Parathyroid adenoma (tissue), 2 donors: ENCODE measurements at regions not wholly inside any gene's neighbourhood (a gene's known extent, or its start where the extent isn't known, plus 50 kb on each side); places are given as distances from the start of the nearest gene placed in this dataset.

Source experiments
- H2AFZ ChIP-seq: fragments of 300-600 bp; sonication (generic); one replicate; pipeline ENCODE4 v1.7.0; 2017; ENCODE audit warnings: antibody characterized with exemption, mild to moderate bottlenecking
- H3K27ac ChIP-seq: fragments of 300-600 bp; sonication (generic); one replicate; pipeline ENCODE4 v1.7.0; 2017
- H3K27me3 ChIP-seq: fragments of 300-600 bp; sonication (generic); one replicate; pipeline ENCODE4 v1.7.0; 2017; ENCODE audit warnings: low read length; ENCODE audit not compliant: control insufficient read depth, insufficient read depth
- H3K36me3 ChIP-seq: fragments of 300-600 bp; sonication (generic); one replicate; pipeline ENCODE4 v1.7.0; 2017; ENCODE audit warnings: low read length; ENCODE audit not compliant: control insufficient read depth, insufficient read depth
- H3K4me1 ChIP-seq: fragments of 300-600 bp; sonication (generic); one replicate; pipeline ENCODE4 v1.7.0; 2017; ENCODE audit warnings: control low read depth
- H3K4me2 ChIP-seq: fragments of 300-600 bp; sonication (generic); one replicate; pipeline ENCODE4 v1.7.0; 2017; ENCODE audit warnings: low read length
- H3K4me3 ChIP-seq: fragments of 300-600 bp; sonication (generic); one replicate; pipeline ENCODE4 v1.7.0; 2017; ENCODE audit warnings: low read depth, low read length
- H3K79me2 ChIP-seq: fragments of 300-600 bp; sonication (generic); one replicate; pipeline ENCODE4 v1.7.0; 2017; ENCODE audit warnings: control low read depth
- H3K9ac ChIP-seq: fragments of 300-600 bp; sonication (generic); one replicate; pipeline ENCODE4 v1.7.0; 2017; ENCODE audit warnings: mild to moderate bottlenecking
- H3K9me3 ChIP-seq: fragments of 300-600 bp; sonication (generic); one replicate; pipeline ENCODE4 v1.7.0; 2017; ENCODE audit warnings: low read length; ENCODE audit not compliant: control insufficient read depth
- TF ChIP-seq, protein P1 (sequence below): fragments of 300-600 bp; sonication (generic); IDR thresholded peaks from one replicate; pipeline ENCODE4 v1.7.0; 2017; ENCODE audit warnings: antibody characterized with exemption, mild to moderate bottlenecking
- donor health status: primary hyperparathyroidism.

DNA sequence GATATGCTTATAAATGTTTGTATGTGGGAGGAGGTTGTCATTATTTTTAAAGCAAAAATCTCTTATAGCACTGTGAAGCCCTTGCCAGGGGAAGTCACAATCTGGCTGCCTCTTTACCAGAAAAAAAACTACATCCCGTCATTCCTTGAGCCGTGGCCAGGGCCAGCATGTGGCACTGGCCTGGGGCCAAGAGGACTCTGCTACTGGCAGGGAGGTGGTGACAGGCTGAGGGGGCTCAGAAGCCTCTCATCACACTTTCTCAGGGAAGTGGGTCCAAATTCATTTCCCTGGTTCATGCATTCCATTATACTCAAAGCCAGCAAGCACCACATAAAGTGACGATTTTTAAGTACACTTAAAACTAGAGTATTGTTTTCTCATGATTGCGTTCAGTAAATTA, 457.3 kb downstream of the ZNF608 start:
- no peak overlapping the region for H2AFZ ChIP-seq
- no peak overlapping the region for H3K27ac ChIP-seq
- no peaks in the 10 kb centered on the region for H3K9me3 ChIP-seq
- H3K79me2 ChIP-seq = no peaks in the 10 kb centered on the region
- no peaks in the 10 kb centered on the region for H3K4me1 ChIP-seq
- H3K36me3 ChIP-seq = no peaks in the 10 kb centered on the region
- H3K27me3 ChIP-seq = no peaks in the 10 kb centered on the region
- H3K4me2 ChIP-seq = no peak overlapping the region
- TF ChIP-seq, protein P1, sequence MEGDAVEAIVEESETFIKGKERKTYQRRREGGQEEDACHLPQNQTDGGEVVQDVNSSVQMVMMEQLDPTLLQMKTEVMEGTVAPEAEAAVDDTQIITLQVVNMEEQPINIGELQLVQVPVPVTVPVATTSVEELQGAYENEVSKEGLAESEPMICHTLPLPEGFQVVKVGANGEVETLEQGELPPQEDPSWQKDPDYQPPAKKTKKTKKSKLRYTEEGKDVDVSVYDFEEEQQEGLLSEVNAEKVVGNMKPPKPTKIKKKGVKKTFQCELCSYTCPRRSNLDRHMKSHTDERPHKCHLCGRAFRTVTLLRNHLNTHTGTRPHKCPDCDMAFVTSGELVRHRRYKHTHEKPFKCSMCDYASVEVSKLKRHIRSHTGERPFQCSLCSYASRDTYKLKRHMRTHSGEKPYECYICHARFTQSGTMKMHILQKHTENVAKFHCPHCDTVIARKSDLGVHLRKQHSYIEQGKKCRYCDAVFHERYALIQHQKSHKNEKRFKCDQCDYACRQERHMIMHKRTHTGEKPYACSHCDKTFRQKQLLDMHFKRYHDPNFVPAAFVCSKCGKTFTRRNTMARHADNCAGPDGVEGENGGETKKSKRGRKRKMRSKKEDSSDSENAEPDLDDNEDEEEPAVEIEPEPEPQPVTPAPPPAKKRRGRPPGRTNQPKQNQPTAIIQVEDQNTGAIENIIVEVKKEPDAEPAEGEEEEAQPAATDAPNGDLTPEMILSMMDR = no peak
- H3K9ac ChIP-seq = no peak overlapping the region
- no peak overlapping the region for H3K4me3 ChIP-seq

- Histone ChIP-seq H3K79me2 (no peaks in the 10 kb centered on the region), H3K36me3 (no peaks in the 10 kb centered on the region), H3K9me3 (no peaks in the 10 kb centered on the region)
Measured at GRCh38 chr5:124287813-124288212, 458.6 kb downstream of the ZNF608 start.

DNA sequence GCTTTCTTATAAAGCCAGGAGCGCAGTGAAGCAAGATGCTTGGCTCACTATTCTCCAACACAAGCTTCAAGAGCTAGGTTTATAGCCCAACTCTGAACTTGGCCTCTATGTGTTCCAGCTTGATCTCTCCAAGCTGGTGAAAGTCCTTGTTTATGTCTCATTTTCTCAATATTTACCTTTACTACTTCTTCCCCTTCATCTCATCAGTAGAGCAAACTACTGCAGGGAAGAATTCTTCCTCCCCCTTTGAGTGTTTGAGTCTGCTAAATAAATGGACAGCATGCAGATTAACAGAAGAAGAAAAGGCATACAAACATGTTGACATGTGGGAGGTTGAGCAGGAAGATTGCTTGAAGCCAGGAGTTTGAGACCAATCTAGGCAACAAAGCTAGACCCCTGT, 460.7 kb downstream of the ZNF608 start:
- Histone ChIP-seq H3K36me3 (no peaks in the 10 kb centered on the region), H3K27ac (no peak overlapping the region), H3K4me1 (no peaks in the 10 kb centered on the region), H3K4me3 (no peak overlapping the region), H3K27me3 (no peaks in the 10 kb centered on the region), H2AFZ (no peak overlapping the region), H3K79me2 (no peaks in the 10 kb centered on the region), H3K4me2 (no peak overlapping the region), H3K9ac (no peak overlapping the region), H3K9me3 (no peaks in the 10 kb centered on the region)
- TF ChIP-seq, protein P1 = no peak

More at GRCh38 chr5:124287813-124288212, 458.6 kb downstream of the ZNF608 start:
- H3K4me2 ChIP-seq = no peak overlapping the region
- TF ChIP-seq, protein P1 = no peak
- H2AFZ ChIP-seq = no peak overlapping the region
- H3K4me1 ChIP-seq = no peaks in the 10 kb centered on the region
- no peak overlapping the region for H3K4me3 ChIP-seq
- no peaks in the 10 kb centered on the region for H3K27me3 ChIP-seq
- H3K27ac ChIP-seq = no peak overlapping the region
- no peak overlapping the region for H3K9ac ChIP-seq

DNA sequence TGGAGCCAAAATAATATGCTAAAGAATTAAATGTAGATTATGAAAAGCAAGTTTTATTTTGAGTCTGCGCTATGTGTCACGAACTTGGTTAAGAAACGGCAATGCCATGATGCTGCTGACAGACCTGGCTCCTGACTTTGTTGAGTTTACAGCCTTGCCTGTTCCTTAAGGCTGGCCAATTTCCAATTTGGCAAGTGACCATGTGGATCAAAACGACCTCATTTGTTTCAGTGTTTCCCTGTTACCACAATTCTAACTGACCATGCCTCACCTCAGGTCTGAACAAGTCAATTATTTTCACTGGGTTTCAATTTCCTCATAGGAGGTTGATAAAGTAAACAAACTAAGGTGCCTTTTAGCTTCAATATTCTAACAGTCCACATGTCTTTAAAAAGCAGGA, 461.4 kb downstream of the ZNF608 start:
- TF ChIP-seq, protein P1 = no peak
- H3K4me2 ChIP-seq = no peak overlapping the region

GRCh38 chr5:124283031-124283430, 463.4 kb downstream of the ZNF608 start:
- Histone ChIP-seq H3K4me3 (no peak overlapping the region), H3K27me3 (no peaks in the 10 kb centered on the region), H3K79me2 (no peaks in the 10 kb centered on the region), H3K4me1 (no peaks in the 10 kb centered on the region), H3K4me2 (no peak overlapping the region), H3K36me3 (no peaks in the 10 kb centered on the region), H2AFZ (no peak overlapping the region), H3K27ac (no peak overlapping the region), H3K9me3 (no peaks in the 10 kb centered on the region), H3K9ac (no peak overlapping the region)
- TF ChIP-seq, protein P1 = no peak

More for the DNA sequence above, 461.4 kb downstream of the ZNF608 start:
- H3K4me1 ChIP-seq = no peaks in the 10 kb centered on the region
- no peaks in the 10 kb centered on the region for H3K9me3 ChIP-seq
- H3K36me3 ChIP-seq = no peaks in the 10 kb centered on the region
- H3K27ac ChIP-seq = no peak overlapping the region
- H2AFZ ChIP-seq = no peak overlapping the region
- no peak overlapping the region for H3K4me3 ChIP-seq
- H3K27me3 ChIP-seq = no peaks in the 10 kb centered on the region
- H3K9ac ChIP-seq = no peak overlapping the region
- H3K79me2 ChIP-seq = no peaks in the 10 kb centered on the region
